Activated T-helper 9 cell treated with anti-CD3 and anti-CD28 coated beads, Interleukin-2, amount 50 U/mL, for 16 hours (primary cell): ENCODE measurements at regions not wholly inside any gene's neighbourhood (a gene's known extent, or its start where the extent isn't known, plus 50 kb on each side); places are given as distances from the start of the nearest gene placed in this dataset.
"Not testable (repeated sequence)": the region's sequence is repeated elsewhere in the genome, so short reads cannot be mapped to it uniquely, and the experiment has no call there.

Experiments used
- DNase-seq: peaks from one replicate; pipeline ENCODE4 v3.0.0-alpha.2; 2020; ENCODE audit warnings: low read depth

DNA sequence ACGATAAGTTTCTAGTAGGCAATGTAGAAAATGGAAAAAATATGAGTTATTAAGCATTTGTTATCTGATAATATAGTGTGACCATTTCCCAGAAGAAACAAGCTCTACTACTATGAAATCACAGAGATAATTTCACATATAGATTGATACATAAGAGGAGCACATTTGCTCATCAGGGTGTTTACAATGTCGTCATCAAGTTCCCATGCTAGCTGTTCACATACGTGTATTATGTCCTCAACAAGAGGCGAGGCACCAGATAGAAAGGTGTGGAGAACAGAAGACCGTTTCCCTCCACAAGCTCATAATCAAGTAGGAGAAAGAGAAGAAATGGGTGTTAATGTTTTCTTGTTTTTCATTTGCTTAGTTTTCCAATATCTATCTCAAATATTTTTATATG lies 326.1 kb upstream of the ARID1B start:
- no peak for DNase-seq

DNA sequence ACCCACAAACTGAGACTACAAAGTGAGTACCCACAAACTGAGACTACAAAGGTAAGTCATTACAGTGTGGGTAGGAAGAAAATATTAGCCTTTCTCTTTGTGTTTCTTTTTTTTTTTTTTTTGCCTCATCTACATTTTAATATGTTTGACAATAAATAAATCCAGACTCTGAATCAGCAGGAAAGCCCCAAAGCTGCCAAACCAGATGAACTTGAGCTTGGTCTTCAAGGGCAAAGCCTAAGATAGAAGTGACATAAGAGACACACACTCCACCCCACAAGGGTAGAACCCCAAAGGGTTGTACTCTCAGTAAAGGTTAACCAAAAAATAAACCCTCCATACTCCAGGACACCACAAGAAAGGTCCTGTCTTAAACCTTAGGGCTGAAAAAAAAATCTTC lies 326.8 kb upstream of the ARID1B start:
- no peak for DNase-seq

DNA sequence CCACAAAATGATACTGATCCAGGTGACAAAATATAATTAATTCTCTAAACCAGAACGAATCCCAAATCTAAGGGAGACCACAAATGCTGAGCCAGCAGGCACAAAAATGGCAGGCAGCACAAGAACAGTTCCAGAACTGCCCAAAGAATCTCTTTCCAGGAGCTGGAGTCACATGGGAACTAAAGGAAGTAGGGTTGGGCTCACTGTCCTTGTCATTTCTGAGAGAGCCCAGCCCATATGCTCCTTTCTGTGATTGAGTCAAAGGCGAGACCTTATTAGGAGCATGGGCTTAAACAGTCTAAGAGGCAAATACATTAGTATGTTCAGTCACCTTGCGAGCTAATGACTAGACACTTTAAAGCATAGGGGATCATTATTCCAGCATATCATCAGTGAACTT lies 327.6 kb upstream of the ARID1B start:
- DNase-seq = no peak

DNA sequence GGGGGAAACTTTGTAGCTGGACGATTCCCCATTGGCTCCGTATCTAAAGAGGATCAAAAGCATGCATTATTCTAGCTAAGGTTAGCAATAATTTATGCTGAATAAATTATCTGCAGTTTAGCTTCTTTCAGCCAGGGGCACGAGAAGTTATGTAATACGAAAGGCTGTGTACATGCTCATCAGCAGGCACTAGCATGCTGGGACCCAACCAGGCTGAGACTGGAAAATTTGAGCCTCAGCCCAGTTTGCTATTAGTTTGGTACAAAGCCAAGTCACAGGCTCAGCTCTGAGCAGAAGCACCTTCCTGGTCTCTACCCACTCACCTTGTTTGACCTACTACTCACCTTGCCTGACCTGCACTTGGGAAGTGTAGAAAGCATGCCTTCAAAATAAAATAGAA lies 328.1 kb upstream of the ARID1B start:
- DNase-seq = no peak

DNA sequence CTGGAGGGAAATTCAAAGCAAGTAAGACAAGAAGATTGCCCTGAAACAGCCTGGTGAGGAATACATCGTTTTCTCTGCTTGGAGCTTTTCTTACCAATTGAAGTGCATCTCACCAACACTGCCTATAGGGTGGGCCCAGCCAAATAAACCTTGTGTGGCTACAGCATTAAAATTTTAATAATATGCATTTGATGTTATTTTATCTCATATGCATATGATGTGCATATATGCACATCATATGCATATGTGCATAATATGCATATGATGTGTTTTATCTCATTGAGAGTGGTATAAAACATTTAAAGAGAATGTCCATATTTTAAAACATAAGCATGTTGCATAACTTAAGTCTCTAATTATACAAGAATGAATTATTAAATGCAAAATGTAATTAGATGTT lies 328.6 kb upstream of the ARID1B start:
- DNase-seq = no peak

DNA sequence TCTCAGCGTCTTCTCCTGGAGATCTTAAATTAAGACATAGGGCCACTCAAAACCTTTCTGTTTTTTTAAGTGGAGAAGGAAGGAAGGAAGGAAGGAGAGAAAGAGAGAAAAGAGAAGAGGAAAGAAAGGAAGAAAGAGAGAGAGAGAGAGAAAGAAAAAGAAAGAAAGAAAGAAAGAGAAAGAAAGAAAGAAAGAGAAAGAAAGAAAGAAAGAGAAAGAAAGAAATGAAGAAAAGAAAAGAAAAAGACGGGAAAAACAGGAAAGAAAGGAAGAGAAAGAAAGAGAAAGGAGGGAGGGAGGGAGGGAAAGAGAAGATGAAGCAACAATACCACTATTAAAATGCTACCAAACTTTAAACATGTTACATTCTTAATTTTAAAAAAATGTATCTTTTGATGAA lies 336.5 kb upstream of the ARID1B start:
- DNase-seq = no peak

DNA sequence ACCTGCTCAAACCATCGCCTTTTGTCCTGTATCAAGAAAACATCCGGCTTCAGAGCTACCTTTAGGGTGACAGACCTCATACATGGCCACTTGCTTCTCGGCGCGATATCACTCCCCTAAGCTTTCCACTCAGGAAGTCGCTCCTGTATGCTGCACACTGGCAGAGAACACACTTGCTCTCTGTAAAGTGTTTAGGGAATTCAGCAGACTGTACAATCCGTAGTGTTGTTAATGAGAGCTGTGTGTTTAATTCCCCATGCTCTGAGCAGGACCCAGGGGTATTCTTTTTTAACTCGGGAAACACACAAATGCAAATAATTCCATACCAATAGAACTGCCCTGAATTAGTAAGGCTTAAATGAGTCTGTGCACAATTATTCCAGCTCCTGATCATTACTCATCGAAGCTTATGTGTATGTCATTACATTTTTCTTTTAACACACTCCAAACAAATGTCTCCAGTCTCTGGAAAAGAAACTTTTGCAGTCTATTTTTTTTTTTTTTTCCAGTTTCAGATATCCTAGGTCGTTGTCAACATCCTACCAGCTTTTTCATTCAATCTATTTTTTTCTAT lies 338.7 kb upstream of the ARID1B start:
- DNase-seq = no peak

DNA sequence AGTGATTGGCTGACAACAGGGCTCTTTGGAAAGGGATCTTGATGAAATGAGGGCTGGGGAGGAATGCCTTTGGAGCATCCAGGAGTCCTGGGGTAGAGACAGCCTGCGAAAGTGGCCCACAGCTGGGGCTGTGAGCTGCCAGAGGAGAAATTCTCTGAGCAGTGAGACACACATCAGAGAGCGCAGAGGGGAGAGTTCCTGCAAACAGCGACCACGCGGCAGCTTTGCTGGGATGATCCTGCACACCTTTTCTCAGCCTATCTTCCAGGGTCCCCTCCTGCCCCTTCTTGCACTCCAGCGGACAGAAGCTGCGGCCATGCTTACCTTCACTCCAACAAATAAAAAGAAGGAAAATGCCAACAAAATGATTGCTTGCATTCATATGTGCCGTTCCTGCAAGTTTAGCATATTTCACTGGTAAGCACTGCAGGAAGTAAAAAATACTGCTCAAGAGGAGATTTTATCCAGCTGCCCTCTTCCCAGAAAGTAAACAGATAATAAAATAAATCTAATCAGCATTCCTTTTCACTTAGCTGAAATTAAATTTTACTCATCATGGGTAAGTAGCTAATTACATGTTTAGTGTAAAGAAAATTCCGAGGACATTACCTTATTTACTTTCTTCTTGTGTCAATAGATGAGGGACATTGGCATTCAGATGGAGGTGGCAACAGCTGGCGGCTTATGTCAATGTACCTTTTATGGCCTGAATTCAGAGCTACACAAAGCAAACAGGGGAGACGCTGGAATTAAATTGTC lies 339.9 kb upstream of the ARID1B start:
- DNase-seq = no peak

DNA sequence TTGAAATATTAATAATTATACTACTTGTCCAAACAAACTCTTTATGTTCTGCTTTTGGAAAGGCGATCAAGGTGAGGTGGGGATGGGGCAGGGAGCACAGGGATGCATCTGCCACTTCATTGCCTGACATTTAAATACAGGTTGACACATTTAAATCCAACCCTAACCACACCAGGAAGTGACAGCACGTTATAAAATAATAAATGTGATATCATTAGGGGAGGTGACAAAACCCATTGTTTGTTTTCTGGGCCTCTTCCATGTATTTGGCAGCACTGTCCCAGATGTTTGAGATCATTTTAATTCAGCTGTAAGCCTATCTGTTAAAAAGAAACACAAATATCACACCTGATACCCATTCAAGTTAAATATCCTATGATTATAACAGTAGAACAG lies 342.4 kb upstream of the ARID1B start:
- DNase-seq = no peak

DNA sequence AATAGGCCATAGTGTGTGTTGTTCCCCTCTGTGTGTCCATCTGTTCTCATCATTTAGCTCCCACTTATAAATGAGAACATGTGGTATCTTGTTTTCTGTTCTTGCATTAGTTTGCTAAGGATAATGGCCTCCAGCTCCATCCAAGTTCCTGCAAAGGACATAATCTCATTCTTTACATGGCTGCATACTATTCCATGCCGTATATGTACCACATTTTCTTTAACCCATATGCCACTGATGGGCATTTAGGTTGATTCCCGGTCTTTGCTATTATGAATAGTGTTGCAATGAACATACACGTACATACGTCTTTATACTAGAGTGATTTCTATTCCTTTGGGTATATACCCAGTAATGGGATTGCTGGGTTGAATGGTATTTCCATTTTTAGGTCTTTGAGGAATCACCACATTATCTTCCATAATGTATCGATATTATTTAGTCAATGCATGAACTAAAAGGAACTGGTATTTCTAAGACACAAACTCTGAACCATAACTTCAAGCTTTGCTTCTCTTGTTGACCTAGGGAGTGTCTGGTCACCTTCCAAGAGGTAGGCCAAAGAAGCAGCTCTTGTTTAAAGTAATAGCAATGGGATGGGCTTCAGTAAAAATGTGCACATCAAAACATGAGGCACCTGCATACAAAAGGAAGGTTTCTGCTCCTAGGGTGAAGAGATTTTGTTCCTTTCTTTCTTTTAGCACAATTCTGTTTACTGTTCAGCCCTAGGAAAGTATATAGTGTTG lies 343.0 kb upstream of the ARID1B start:
- DNase-seq = no peak

DNA sequence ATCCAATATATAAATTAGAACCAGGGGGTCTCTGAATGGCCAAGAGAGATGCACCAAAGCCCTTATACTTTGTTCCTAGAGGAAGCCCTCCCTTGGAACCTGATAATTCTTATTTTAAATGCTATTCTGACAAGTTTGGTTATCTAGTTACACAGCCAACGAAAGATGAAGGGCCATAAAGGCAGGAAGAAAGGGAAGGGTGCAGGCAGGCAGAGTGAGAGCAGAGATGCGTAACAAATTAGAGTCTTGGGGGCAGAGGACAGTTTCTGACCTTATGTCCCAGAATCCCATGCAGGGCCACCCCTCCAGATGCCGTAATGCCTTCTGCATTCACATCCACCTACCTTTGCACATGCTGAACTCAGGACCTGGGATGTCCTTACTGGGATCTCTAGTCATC lies 344.6 kb upstream of the ARID1B start:
- no peak for DNase-seq

DNA sequence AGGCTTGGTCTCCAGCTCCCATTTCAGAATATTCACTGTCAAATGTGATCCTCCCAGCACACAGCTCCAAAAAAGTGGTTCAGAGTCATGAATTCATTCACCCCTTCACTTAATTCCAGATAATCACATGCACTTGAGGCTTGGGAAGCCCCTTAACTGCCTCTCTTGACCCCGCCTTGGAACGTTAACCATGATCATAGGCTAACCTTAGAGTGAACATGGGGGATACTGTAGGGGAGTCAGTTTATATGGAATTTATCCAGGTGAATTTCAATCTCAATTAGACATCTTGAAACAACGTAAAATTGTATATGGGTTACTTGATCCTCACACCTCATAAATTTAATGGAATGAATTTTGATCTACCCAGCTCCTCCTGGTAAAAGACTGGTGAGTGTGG lies 346.8 kb upstream of the ARID1B start:
- DNase-seq = no peak

DNA sequence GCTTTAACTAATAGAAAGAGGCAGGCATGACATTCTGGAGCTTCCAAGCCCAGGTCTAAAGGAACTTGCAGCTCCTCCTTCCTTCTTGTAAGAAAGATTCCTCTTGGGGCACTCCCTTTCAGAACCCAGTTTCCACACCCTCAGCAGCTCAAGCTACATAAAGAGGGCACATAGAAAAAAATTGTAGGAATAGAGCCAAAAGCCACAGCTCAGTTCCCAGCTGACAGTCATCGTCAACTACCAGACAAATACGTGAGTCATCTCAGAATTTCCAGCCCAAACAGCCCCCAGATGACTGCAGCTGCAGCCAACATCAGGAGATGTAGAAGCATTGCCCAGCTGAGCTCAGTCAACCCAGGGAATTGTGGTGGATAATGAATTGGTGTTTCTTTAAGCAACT lies 349.8 kb upstream of the ARID1B start:
- DNase-seq = no peak

DNA sequence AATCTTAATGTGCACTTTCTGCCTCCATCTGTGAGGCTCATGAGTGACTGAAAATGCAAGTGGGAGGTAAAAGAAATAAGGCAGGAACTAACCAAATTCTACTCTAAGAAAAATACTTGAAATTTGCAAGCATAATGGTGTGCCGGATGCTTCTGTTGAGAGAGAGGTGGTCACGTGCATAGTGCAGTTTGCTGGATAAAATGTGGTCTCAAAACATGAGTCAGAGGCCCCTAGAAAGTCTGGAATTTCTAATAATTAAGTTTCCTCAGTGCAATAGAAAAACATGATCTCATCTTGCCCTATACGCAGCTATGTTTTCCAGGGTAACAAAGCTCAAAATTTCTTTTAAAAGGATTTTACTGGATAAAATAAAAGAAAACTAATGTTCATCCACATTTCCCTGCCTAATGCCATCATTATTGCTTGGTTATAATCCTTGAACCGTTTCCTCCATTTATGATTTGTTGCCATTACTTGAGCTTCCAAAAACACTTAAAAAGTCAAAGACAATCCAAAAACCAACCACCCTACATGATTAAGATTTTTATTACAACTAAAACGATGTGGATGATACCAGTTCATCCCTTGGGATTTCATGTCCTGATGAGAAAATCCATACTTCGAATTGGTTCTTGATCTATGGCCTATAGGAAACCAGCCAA lies 351.7 kb upstream of the ARID1B start:
- DNase-seq = no peak

DNA sequence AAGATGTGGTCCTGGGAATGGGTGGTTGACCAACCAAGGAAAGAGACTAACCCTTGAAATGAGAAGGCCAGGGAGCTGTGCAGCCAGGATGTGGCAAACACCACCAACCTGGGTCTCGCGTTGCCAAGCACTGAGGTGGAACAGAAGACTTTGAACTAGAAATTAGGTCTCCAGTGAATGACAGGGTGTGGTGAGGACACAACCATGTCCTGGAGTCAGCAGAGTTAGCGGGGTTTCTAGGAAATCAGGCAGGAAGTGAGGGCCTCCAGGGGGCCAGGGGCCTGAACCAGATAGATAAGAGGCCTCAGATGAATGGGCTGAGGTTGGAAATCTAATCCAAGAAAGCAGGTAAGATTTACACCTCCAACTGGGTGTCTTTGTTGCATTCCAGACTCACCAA lies 353.3 kb upstream of the ARID1B start:
- DNase-seq = no peak

DNA sequence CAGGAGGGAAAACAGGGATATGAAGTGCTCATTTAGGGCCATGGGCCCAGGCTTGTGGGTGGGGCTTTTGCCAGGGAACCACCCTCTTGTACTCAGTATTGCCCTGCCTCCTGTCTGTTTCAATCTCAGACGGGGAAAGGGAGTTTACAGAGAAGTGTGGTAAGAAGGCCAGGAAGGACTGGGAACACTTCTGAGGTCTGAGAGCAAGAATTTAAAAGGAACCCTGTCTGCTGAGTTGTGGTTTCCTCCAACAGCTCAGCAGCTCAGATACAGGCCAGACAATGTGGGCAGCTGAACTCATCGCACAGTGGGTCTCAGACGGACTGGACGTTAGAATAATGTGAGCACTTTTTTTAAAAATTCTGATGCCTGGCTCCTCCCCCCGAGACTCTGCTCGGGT lies 354.1 kb upstream of the ARID1B start:
- no peak for DNase-seq

DNA sequence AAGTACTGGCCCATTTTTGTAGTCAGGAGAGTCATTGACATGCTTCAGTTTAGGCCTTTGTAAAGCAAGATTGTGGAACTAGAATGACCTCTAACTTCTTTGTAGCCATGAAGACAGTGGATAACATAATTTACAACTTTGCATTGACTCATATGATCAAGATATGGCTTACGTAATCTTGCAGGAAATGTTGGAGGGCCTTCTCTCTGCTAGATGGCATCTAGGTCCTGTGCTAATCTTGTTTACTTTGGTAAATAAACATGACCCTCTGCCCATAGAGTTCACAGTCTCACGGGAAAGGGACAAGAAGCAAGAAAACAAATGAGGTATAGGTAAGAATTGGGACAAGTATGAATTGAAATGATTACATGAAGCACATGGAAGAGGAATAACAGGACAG lies 355.2 kb upstream of the ARID1B start:
- DNase-seq = no peak

DNA sequence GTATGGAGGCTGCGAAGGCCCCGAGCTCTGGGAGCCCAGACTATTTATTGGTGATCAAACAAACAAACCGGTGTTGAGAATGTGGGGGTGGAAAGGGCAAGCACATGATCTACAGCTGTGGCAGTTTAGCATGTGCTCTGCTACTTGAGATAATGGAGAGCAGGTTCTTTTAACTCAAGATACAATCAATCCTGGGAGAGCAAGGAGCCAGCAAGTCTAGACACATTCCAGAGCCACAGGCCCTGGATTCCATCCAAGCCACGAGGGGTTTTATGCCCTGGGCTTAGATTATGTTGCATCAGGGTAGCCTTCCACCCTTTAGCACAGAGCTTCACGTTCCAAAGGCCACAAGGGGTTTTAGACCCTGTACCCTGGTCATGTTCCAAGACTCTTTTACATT lies 355.9 kb upstream of the ARID1B start:
- not testable (repeated sequence) for DNase-seq

DNA sequence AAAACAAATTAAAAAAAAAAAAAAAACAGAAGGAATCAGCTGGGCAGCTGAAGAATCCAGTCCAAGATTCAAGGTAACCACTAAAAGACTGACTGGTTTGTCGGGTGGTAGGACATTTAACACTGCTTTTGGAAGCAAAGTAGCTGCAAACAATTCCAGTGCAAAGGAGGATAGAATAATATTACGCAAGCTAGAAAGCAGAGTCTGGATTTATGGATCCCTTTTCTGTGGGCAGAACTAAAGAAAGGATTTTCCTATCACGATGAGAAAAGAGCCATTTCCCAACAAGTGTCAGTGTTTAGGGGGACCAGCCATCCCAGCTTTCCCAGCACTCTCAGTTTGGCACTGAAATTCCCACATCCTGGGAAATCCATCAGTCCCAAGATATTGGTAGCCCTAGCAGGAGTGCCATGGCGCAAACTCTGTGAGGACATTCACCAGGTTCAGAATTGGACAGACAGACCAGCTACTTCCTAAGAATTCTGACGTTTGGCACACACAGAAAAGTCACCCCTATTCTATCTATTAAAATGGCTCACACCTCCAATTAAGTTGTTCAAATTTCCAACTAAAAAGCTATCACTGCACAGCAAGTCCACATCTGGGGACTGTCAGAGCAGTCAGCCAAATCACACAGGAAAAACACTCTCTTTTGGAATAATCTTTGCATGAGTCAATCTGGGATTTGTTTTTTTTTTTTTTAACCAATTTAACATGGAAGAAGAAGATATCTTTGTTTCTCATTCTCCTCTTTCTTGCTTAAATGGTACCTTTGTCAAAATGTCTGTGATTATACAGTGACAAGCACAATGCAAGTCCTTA lies 356.8 kb upstream of the ARID1B start:
- DNase-seq = no peak

DNA sequence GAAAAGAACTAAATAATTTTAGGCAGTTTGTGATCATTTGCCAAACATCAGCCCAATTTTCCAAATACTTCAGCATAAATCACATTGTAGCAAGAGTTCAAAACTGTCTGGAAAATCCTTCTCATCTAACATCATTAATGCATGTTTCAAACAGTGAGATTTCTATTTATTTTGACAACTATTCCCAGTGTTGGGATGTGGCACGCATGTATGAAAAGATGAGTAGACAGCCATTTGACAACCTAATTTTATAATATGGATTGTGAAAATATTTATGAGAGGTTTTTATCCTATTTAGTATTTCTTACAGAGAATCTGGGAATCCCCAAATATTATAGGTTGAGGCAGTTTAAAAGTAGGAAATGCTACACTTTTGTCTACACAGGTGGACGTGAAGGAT lies 357.6 kb upstream of the ARID1B start:
- no peak for DNase-seq

DNA sequence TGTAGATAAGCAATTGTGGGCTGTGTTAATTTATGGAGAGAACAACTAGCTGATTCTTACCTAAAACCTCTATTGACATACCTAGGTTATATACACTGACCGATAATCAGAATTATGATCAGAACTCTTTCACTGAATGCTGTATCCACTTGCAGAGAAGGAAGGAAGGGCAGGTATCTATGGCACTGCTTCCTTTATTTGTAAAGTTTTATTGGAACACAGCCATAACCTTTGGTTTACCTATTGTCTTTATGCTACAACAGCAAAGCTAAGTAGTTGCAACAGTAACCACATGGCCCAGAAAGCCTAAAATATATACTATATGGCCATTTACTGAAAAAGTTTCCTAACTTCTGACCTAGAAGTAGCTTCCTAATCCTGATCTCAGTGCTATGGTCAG lies 358.9 kb upstream of the ARID1B start:
- no peak for DNase-seq

DNA sequence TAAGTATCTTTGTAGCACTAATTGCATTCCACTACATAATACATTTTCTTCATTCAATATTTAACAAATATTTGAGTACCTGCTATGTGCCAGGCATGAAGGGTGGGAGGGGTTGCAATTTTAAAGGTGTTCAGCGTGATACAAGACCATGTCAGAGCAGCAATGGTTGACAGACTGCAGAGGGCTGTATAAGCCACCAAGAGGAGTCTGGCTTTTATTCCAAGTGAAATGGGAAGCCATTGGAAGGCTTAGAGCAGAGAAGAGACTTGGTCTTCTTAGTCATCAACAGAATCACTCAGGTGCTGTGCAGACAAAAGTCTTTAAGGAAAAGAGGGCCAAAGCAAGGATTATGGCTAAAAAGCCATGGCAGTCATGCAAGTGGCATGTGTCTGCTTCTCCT lies 360.8 kb upstream of the ARID1B start:
- DNase-seq = no peak
